Vagina (tissue), 2 donors: ENCODE measurements at regions not wholly inside any gene's neighbourhood (a gene's known extent, or its start where the extent isn't known, plus 50 kb on each side); places are given as distances from the start of the nearest gene placed in this dataset.

ENCODE experiments used
- CTCF ChIP-seq, 3 experiments: fragments of 450-650 bp in 2 of 3; fragments of 200-600 bp in 1 of 3; sonication (generic) in 1 of 3; IDR thresholded peaks; one replicate each; pipeline ENCODE4 v1.5.1; 2017 to 2019; ENCODE audit warnings: antibody characterized with exemption in 3 of 3, mild to moderate bottlenecking in 2 of 3, moderate library complexity in 2 of 3
- POLR2A ChIP-seq, 2 donors: fragments of 450-650 bp; IDR thresholded peaks; one replicate each; pipeline ENCODE4 v1.6.1; 2017; ENCODE audit warnings: antibody characterized with exemption in 2 of 2, mild to moderate bottlenecking in 2 of 2, moderate library complexity in 2 of 2
- POLR2AphosphoS5 ChIP-seq, 2 donors: sonication (generic); formaldehyde crosslinking; IDR thresholded peaks; one replicate each; pipeline ENCODE4 v1.9.0; 2017; ENCODE audit warnings: antibody characterized with exemption in 2 of 2, mild to moderate bottlenecking in 2 of 2, low read depth in 1 of 2; ENCODE audit not compliant: insufficient read depth in 1 of 2

- TF ChIP-seq CTCF (IDR thresholded peaks at IDR 0.05) (no peak), POLR2AphosphoS5 (IDR thresholded peaks at IDR 0.05; ENCODE audit: insufficient read depth in 1 of 2, low read depth in 1 of 2) (no peak), POLR2A (IDR thresholded peaks at IDR 0.05) (no peak)
Observed at GRCh38 chr7:29657288-29657687, 93.7 kb downstream of the PRR15 start.
